Pancreas (tissue), 10 donors: ENCODE measurements at regions not wholly inside any gene's neighbourhood (a gene's known extent, or its start where the extent isn't known, plus 50 kb on each side); places are given as distances from the start of the nearest gene placed in this dataset.

Experiments
- ATAC-seq, 4 donors: fragments of 200-7000 bp; cut with Tn5 transposase; one replicate each; pipeline versions ENCODE4 v1.8.0 to v1.9.1; 2020; ENCODE audit warnings: mild to moderate bottlenecking in 4 of 4, moderate library complexity in 4 of 4
- DNase-seq, 6 donors: peaks; one replicate each; pipeline ENCODE4 v3.0.0-alpha.2; 2020
- FAIRE-seq: peaks from 2 replicates; lab custom pipeline; 2012; peaks lifted over from hg19 to GRCh38; lab: Jason Lieb, UNC
- H3K27ac ChIP-seq, 4 donors: fragments of 200-600 bp; sonication (generic); 1 replicate in 3 of 4; 2 replicates in 1 of 4; pipeline versions ENCODE4 v1.5.0 to v1.8.0; 2020
- H3K27me3 ChIP-seq, 4 donors: fragments of 200-600 bp; one replicate each; pipeline ENCODE4 v1.8.0; 2021
- H3K36me3 ChIP-seq, 3 donors: fragments of 200-600 bp; sonication (generic) in 1 of 3; one replicate each; pipeline versions ENCODE4 v1.5.0 to v1.8.0; 2020 to 2021
- H3K4me1 ChIP-seq, 3 donors: fragments of 200-600 bp; one replicate each; pipeline ENCODE4 v1.8.0; 2021
- H3K4me3 ChIP-seq, 4 donors: fragments of 200-600 bp; sonication (generic) in 2 of 4; one replicate each; pipeline versions ENCODE4 v1.5.0 to v1.8.0; 2020 to 2021
- H3K9me3 ChIP-seq, 4 donors: fragments of 200-600 bp; one replicate each; pipeline ENCODE4 v1.8.0; 2021
- WGBS, 2 donors: extraction: QIAGEN DNeasy Blood & Tissue Kit; methylation state at CpG; one replicate each; pipeline ENCODE4 v1.1.7; 2013; 5-methylcytosine and 5-hydroxymethylcytosine counted together
- intact Hi-C, 3 donors: fragments of 100-400 bp; cut with DNase I; formaldehyde crosslinking; loops; one replicate each; pipeline versions ENCODE4 v1.11.1 to v1.14.2; 2022
- TF ChIP-seq, protein P1 (sequence below), 4 donors: fragments of 200-600 bp; sonication (generic) in 3 of 4; IDR thresholded peaks; one replicate each; pipeline versions ENCODE4 v1.5.0 to v1.8.0; 2021; ENCODE audit warnings: antibody characterized with exemption in 4 of 4
- donor health status: healthy with polysubstance abuse.
- donor health status: DM: no; HTN: no; CAD: no; lungs with moderate emphysema.
- donor health status: DM: no; HTN: no; CAD: no.
- donor health status: control.
- donor health status: control.
- donor health status: Bipolar disorder and iron deficiency.
- donor health status: DM: yes; HTN: yes; CAD: no.
- donor health status: DM: no; HTN: no; CAD: no.
- donor health status: DM: no; HTN: no; CAD: no.
- donor health status: DM: yes; HTN: yes; CAD: no.

DNA sequence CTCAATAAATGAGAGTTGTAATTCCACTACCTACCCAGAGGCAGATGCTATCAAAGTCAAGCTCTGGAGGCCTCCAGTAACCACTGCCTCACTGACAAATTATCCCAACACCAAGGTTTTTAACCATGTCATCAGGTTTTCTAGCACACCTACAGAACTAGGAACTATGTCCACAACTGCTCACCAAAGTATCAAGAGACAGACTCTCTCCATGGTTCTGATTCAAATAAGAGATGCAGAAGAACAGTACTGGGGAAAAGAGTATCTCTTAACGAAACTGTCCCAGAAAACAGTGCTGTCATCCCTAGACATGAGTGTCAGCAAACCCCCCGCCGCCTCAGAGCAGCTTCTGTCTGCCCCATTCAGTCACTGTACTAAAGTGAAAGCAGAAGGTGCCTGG is 301.7 kb downstream of the OMA1 start:
- no peaks in the 10 kb centered on the region for H3K4me1 ChIP-seq
- FAIRE-seq, result no peak
- no peaks in the 10 kb centered on the region for H3K36me3 ChIP-seq
- 62 to 87% methylated on average over 3 of the region's 3 CpGs for WGBS, 2 donors
- no peak for DNase-seq
- TF ChIP-seq, protein P1, sequence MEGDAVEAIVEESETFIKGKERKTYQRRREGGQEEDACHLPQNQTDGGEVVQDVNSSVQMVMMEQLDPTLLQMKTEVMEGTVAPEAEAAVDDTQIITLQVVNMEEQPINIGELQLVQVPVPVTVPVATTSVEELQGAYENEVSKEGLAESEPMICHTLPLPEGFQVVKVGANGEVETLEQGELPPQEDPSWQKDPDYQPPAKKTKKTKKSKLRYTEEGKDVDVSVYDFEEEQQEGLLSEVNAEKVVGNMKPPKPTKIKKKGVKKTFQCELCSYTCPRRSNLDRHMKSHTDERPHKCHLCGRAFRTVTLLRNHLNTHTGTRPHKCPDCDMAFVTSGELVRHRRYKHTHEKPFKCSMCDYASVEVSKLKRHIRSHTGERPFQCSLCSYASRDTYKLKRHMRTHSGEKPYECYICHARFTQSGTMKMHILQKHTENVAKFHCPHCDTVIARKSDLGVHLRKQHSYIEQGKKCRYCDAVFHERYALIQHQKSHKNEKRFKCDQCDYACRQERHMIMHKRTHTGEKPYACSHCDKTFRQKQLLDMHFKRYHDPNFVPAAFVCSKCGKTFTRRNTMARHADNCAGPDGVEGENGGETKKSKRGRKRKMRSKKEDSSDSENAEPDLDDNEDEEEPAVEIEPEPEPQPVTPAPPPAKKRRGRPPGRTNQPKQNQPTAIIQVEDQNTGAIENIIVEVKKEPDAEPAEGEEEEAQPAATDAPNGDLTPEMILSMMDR (IDR thresholded peaks at IDR 0.05), result no peak
- no peak overlapping the region for H3K27ac ChIP-seq
- intact Hi-C loops, result no loop called here
- ATAC-seq, result no peak
- H3K4me3 ChIP-seq, result no peak overlapping the region
- H3K27me3 ChIP-seq, result peaks cover 0 to 14% (median 0%) of the 10 kb centered on the region in 4 donors
- no peaks in the 10 kb centered on the region for H3K9me3 ChIP-seq

DNA sequence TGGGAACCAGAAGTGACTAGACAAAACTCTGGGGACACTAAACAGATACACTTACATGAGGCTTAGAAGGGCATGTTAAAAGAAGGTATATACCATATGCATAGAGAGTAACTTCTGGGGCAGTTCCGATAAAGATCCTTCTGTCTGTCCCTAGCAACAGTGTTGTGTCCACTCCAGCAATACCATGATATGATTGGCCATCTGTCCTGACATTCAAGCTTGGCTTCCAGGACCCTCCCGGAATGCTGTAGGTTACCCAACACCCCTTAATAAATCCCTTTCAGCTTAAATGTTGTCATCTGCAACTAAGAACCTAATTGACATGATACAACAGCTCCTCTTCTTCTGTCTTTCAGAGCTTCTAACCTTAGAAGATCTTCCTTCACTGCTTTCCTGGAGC is 307.7 kb downstream of the OMA1 start:
- WGBS, 2 donors, result 35 to 41% methylated on average over 2 of the region's 2 CpGs
- TF ChIP-seq, protein P1 (IDR thresholded peaks at IDR 0.05), result no peak
- ATAC-seq (no peak), FAIRE-seq (no peak), DNase-seq (no peak)
- no peak overlapping the region for H3K27ac ChIP-seq
- no peaks in the 10 kb centered on the region for H3K36me3 ChIP-seq
- no peak overlapping the region for H3K4me3 ChIP-seq
- H3K4me1 ChIP-seq, result no peaks in the 10 kb centered on the region
- H3K9me3 ChIP-seq, result no peaks in the 10 kb centered on the region
- intact Hi-C loops, result no loop called here
- no peaks in the 10 kb centered on the region for H3K27me3 ChIP-seq

DNA sequence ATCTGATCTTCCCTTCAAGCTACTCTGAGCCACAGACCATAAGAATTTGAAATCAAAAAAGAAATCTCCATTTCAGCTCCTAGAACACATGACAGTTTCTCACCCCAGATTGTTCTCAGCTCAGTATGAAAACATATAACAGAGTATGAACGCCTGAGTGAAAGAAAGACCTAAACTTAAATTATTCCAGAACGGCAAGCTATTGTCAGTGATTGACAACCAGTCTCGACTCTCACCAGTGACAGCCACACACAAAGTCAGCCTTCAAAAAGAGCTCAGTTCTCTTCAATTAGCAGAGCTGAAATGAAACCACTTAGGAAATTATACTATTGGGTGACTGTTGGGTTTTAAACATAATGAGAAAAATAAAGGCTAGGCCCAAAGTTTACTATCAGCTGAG is 312.8 kb downstream of the OMA1 start:
- WGBS, 2 donors, result 74 to 84% methylated on average over 3 of the region's 3 CpGs
- TF ChIP-seq, protein P1 (IDR thresholded peaks at IDR 0.05), result no peak
- Histone ChIP-seq H3K9me3 (no peaks in the 10 kb centered on the region), H3K4me1 (no peaks in the 10 kb centered on the region), H3K27me3 (no peaks in the 10 kb centered on the region), H3K36me3 (no peaks in the 10 kb centered on the region), H3K4me3 (no peak overlapping the region), H3K27ac (no peak overlapping the region)
- intact Hi-C loops, result no loop called here
- no peak for FAIRE-seq
- no peak for ATAC-seq
- DNase-seq, result no peak

DNA sequence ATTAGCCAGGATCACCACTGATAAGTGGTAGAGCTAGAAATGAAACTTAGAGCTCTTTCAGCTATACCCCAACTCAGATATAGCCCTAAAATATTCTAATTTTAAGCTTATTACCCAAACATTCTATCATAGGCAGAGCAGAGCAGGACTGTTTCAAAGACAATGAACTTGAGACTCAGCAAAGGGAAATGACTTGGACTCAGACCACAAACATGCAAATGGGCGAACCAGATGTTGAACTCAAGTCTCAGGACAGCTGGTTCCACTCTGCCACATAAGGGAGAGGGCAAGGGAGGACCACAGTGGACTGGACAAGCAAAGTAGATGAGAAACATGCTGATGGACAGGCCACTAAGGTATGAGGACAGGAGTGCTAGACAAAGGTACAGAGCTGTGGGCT is 315.3 kb downstream of the OMA1 start:
- intact Hi-C loops, result no loop called here
- no peak for FAIRE-seq
- 72 to 91% methylated on average over 1 of the region's 1 CpG for WGBS, 2 donors

DNA sequence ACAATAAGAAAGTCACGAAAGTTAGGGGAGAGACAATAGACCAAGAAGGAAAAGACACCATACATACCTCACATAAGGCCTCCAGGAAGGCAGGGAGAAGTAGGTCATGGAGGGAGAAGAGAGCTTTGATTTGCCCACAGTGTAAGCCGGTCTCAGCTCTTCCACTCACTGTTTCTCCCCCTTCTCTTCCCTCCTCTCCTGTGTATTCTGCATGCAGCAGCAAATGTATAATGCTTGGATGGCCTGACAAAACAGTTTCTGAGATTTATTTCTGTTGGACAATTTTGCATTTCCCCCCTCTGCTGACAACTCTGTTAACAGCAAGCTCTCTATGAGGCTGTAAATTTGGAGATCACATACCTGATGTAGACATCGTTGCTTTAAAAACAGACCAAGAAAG is 318.9 kb downstream of the OMA1 start:
- DNase-seq (no peak), FAIRE-seq (no peak), ATAC-seq (no peak)
- H3K27me3 ChIP-seq, result no peaks in the 10 kb centered on the region
- H3K27ac ChIP-seq, result no peak overlapping the region
- 74 to 81% methylated on average over 3 of the region's 3 CpGs for WGBS, 2 donors
- no peaks in the 10 kb centered on the region for H3K36me3 ChIP-seq
- H3K4me1 ChIP-seq, result no peaks in the 10 kb centered on the region
- no peak overlapping the region for H3K4me3 ChIP-seq
- TF ChIP-seq, protein P1 (IDR thresholded peaks at IDR 0.05), result no peak
- intact Hi-C loops, result no loop called here
- H3K9me3 ChIP-seq, result no peaks in the 10 kb centered on the region

More for the DNA sequence above, 315.3 kb downstream of the OMA1 start:
- ATAC-seq (no peak), DNase-seq (no peak)
- no peaks in the 10 kb centered on the region for H3K36me3 ChIP-seq
- H3K27me3 ChIP-seq, result no peaks in the 10 kb centered on the region
- H3K27ac ChIP-seq, result no peak overlapping the region
- H3K9me3 ChIP-seq, result no peaks in the 10 kb centered on the region
- no peak overlapping the region for H3K4me3 ChIP-seq
- no peaks in the 10 kb centered on the region for H3K4me1 ChIP-seq
- TF ChIP-seq, protein P1 (IDR thresholded peaks at IDR 0.05), result no peak
